NCI-H2171 treated with DMSO at 0.1 percent for 48 hours (cell line): ENCODE measurements at regions not wholly inside any gene's neighbourhood (a gene's known extent, or its start where the extent isn't known, plus 50 kb on each side); places are given as distances from the start of the nearest gene placed in this dataset.
"Not testable (repeated sequence)": the region's sequence is repeated elsewhere in the genome, so short reads cannot be mapped to it uniquely, and the experiment has no call there.

Source experiments
- DNase-seq: peaks from one replicate; lab custom pipeline; 2025; lab: John Stamatoyannopoulos, UW

GRCh38 chr1:232859216-232859615 is 54.0 kb downstream of the MAP10 start:
- no peak for DNase-seq

- no peak for DNase-seq
These were observed 55.9 kb downstream of the MAP10 start for GRCh38 chr1:232861107-232861506.

GRCh38 chr1:232863544-232864275 is 58.5 kb downstream of the MAP10 start:
- DNase-seq: peak; percentile 24

GRCh38 chr1:232865102-232865931 is 60.1 kb downstream of the MAP10 start:
- DNase-seq: no peak

GRCh38 chr1:232868793-232869491 is 63.7 kb downstream of the MAP10 start:
- DNase-seq: peak; percentile 47

GRCh38 chr1:232871291-232871969 is 66.2 kb downstream of the MAP10 start:
- DNase-seq: not testable (repeated sequence)

- no peak for DNase-seq
These were observed 67.1 kb downstream of the MAP10 start for GRCh38 chr1:232872284-232872683.

GRCh38 chr1:232872738-232873137 is 67.5 kb downstream of the MAP10 start:
- DNase-seq: no peak

- DNase-seq: no peak
These were observed 68.2 kb downstream of the MAP10 start for GRCh38 chr1:232873412-232873811.

GRCh38 chr1:232873931-232874330 is 68.7 kb downstream of the MAP10 start:
- DNase-seq: no peak

- DNase-seq: no peak
These were observed 70.3 kb downstream of the MAP10 start for GRCh38 chr1:232875536-232875935.

GRCh38 chr1:232876506-232877364 is 71.5 kb downstream of the MAP10 start:
- no peak for DNase-seq

- DNase-seq: no peak
These were observed 72.3 kb downstream of the MAP10 start for GRCh38 chr1:232877365-232878028.

- DNase-seq: no peak
These were observed 72.3 kb upstream of the NTPCR start for GRCh38 chr1:232878086-232878485.

- DNase-seq: peak; percentile 48
These were observed 70.1 kb upstream of the NTPCR start for GRCh38 chr1:232880354-232880753.

GRCh38 chr1:232883992-232884661 is 66.3 kb upstream of the NTPCR start:
- DNase-seq: no peak

- no peak for DNase-seq
These were observed 64.1 kb upstream of the NTPCR start for GRCh38 chr1:232886271-232886670.

- no peak for DNase-seq
These were observed 60.0 kb upstream of the NTPCR start for GRCh38 chr1:232890340-232890943.

GRCh38 chr1:232891071-232891470 is 59.3 kb upstream of the NTPCR start:
- no peak for DNase-seq
